ENCODE measurements at regions not wholly inside any gene's neighbourhood (a gene's known extent, or its start where the extent isn't known, plus 50 kb on each side); places are given as distances from the start of the nearest gene placed in this dataset.

DNA sequence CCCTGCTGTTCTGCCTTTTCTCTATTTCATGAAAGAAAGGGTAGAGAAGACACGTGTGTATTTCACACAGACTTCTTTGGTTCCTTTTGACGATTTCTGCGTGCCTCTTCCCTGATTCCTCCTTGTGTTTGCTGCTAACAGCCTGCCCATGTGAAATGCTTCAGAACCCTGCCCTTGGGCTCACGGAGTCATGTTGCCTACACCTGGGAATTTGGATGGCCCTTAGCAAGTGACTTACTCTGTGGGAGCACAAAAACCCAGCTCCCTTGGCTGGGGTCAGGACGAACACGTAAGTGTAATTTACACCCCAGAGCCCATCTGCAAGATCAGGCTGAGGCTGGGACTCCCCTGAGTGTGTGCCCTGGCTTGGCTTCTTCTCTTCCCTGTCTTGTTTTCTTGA lies 220.3 kb upstream of the BCOR start:
- WGBS (ENCODE audit: insufficient coverage) = 96% methylated on average over 5 of the region's 6 CpGs
- intact Hi-C loops (cut with micrococcal nuclease) = no loop called here
- TF ChIP-seq, protein P1, sequence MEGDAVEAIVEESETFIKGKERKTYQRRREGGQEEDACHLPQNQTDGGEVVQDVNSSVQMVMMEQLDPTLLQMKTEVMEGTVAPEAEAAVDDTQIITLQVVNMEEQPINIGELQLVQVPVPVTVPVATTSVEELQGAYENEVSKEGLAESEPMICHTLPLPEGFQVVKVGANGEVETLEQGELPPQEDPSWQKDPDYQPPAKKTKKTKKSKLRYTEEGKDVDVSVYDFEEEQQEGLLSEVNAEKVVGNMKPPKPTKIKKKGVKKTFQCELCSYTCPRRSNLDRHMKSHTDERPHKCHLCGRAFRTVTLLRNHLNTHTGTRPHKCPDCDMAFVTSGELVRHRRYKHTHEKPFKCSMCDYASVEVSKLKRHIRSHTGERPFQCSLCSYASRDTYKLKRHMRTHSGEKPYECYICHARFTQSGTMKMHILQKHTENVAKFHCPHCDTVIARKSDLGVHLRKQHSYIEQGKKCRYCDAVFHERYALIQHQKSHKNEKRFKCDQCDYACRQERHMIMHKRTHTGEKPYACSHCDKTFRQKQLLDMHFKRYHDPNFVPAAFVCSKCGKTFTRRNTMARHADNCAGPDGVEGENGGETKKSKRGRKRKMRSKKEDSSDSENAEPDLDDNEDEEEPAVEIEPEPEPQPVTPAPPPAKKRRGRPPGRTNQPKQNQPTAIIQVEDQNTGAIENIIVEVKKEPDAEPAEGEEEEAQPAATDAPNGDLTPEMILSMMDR (IDR thresholded peaks at IDR 0.05) = no peak
- no peak for TF ChIP-seq EZH2 (IDR thresholded peaks at IDR 0.05; ENCODE audit: borderline replicate concordance, insufficient read depth, low read depth, low read length, poor library complexity, severe bottlenecking)
- Mint-ChIP-seq H3K9me3 (ENCODE audit: insufficient read depth) (peaks cover 17% of the 10 kb centered on the region), H3K4me1 (no peaks in the 10 kb centered on the region), H3K27ac (no peak overlapping the region), H3K27me3 (no peaks in the 10 kb centered on the region), H3K4me3 (no peak overlapping the region)
- no peak overlapping the region for H3K4me3 ChIP-seq (ENCODE audit: control extremely low read depth in 1 of 5, extremely low read depth in 1 of 5, insufficient read depth in 1 of 5, low read depth in 2 of 5, low read length in 4 of 5)
- POLR2A ChIA-PET = no interaction called here
- ATAC-seq (ENCODE audit: low read depth) (no peak), DNase-seq (no peak)
- H3K9me3 ChIP-seq (ENCODE audit: control extremely low read depth in 1 of 3, control insufficient read depth in 2 of 3, insufficient read depth in 1 of 3, low read length in 2 of 3) = peaks cover 0 to 24% (median 7%) of the 10 kb centered on the region in 3 donors
- no peaks in the 10 kb centered on the region for H3K36me3 ChIP-seq (replicated peaks in 1 of 2; ENCODE audit: control extremely low read depth in 1 of 2, control insufficient read depth in 1 of 2, extremely low read depth in 1 of 2, insufficient read depth in 2 of 2, low read length in 1 of 2)
- H3K9ac ChIP-seq (ENCODE audit: low read length) = no peak overlapping the region
- H3K4me1 ChIP-seq (ENCODE audit: control insufficient read depth in 2 of 2, insufficient read depth in 2 of 2, low read length in 2 of 2) = no peaks in the 10 kb centered on the region
- H3K27me3 ChIP-seq (replicated peaks in 1 of 4; ENCODE audit: control extremely low read depth in 1 of 4, control insufficient read depth in 3 of 4, insufficient read depth in 4 of 4, low read length in 3 of 4) = no peaks in the 10 kb centered on the region
- no peaks in the 10 kb centered on the region for H4K20me1 ChIP-seq (ENCODE audit: control insufficient read depth, insufficient read depth, low read length, poor library complexity, severe bottlenecking)
- CTCF ChIA-PET = no interaction called here
- no peaks in the 10 kb centered on the region for H3K79me2 ChIP-seq (ENCODE audit: control insufficient read depth, insufficient read depth, low read length)
- no peak overlapping the region for H2AFZ ChIP-seq (ENCODE audit: insufficient read depth, low read depth, low read length, poor library complexity, severe bottlenecking)
- H3K27ac ChIP-seq (ENCODE audit: low read length in 2 of 2) = no peak overlapping the region
- no peak overlapping the region for H3K4me2 ChIP-seq (replicated peaks; ENCODE audit: low read depth, low read length, poor library complexity, severe bottlenecking)

DNA sequence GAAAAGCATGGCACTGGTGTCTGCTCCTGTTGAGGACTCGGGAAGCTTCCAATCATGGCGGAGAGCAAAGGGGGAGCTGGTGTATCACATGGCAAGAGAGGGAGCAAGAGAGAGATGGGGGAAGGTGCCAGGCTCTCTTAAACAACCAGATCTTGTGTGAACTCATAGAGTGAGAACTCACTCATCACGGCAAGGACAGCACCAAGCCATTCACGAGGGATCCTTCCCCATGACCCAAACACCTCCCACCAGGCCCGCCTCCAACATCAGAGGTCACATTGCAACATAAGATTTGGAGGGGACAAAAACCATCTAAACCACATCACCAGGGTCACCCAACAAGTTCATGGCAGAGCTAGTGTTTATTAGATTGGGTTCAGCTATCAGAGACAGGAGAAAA lies 218.7 kb upstream of the BCOR start:
- Histone ChIP-seq H3K4me1 (ENCODE audit: control insufficient read depth in 2 of 2, insufficient read depth in 2 of 2, low read length in 2 of 2) (no peaks in the 10 kb centered on the region), H2AFZ (ENCODE audit: insufficient read depth, low read depth, low read length, poor library complexity, severe bottlenecking) (no peak overlapping the region), H3K27ac (ENCODE audit: low read length in 2 of 2) (no peak overlapping the region), H3K79me2 (ENCODE audit: control insufficient read depth, insufficient read depth, low read length) (no peaks in the 10 kb centered on the region), H3K9me3 (ENCODE audit: control extremely low read depth in 1 of 3, control insufficient read depth in 2 of 3, insufficient read depth in 1 of 3, low read length in 2 of 3) (peaks cover 0 to 24% (median 7%) of the 10 kb centered on the region in 3 donors), H3K4me3 (ENCODE audit: control extremely low read depth in 1 of 5, extremely low read depth in 1 of 5, insufficient read depth in 1 of 5, low read depth in 2 of 5, low read length in 4 of 5) (no peak overlapping the region), H3K36me3 (replicated peaks in 1 of 2; ENCODE audit: control extremely low read depth in 1 of 2, control insufficient read depth in 1 of 2, extremely low read depth in 1 of 2, insufficient read depth in 2 of 2, low read length in 1 of 2) (no peaks in the 10 kb centered on the region), H3K27me3 (replicated peaks in 1 of 4; ENCODE audit: control extremely low read depth in 1 of 4, control insufficient read depth in 3 of 4, insufficient read depth in 4 of 4, low read length in 3 of 4) (no peaks in the 10 kb centered on the region), H3K9ac (ENCODE audit: low read length) (no peak overlapping the region), H3K4me2 (replicated peaks; ENCODE audit: low read depth, low read length, poor library complexity, severe bottlenecking) (no peak overlapping the region), H4K20me1 (ENCODE audit: control insufficient read depth, insufficient read depth, low read length, poor library complexity, severe bottlenecking) (no peaks in the 10 kb centered on the region)
- Mint-ChIP-seq H3K4me3 (no peak overlapping the region), H3K4me1 (no peaks in the 10 kb centered on the region), H3K27me3 (no peaks in the 10 kb centered on the region), H3K27ac (no peak overlapping the region), H3K9me3 (ENCODE audit: insufficient read depth) (peaks cover 17% of the 10 kb centered on the region)
- intact Hi-C loops (cut with micrococcal nuclease) = no loop called here
- 100% methylated on average over 1 of the region's 5 CpGs for WGBS (ENCODE audit: insufficient coverage)
- DNase-seq = no peak
- ChIA-PET POLR2A (no interaction called here), CTCF (no interaction called here)
- no peak for TF ChIP-seq EZH2 (IDR thresholded peaks at IDR 0.05; ENCODE audit: borderline replicate concordance, insufficient read depth, low read depth, low read length, poor library complexity, severe bottlenecking)
- TF ChIP-seq, protein P1 (IDR thresholded peaks at IDR 0.05) = no peak
- ATAC-seq (ENCODE audit: low read depth) = no peak
